Lung (tissue), 11 donors: ENCODE measurements at regions not wholly inside any gene's neighbourhood (a gene's known extent, or its start where the extent isn't known, plus 50 kb on each side); places are given as distances from the start of the nearest gene placed in this dataset.
"Not testable (repeated sequence)": the region's sequence is repeated elsewhere in the genome, so short reads cannot be mapped to it uniquely, and the experiment has no call there.

Experiments
- ATAC-seq: fragments of 200-7000 bp; cut with Tn5 transposase; one replicate; pipeline ENCODE4 v1.9.1; 2020; ENCODE audit warnings: moderate number of reproducible peaks; ENCODE audit not compliant: insufficient read depth, low FRiP score
- DNase-seq, 3 donors: peaks; one replicate each; pipeline ENCODE4 v3.0.0-alpha.2; 2013 to 2017
- H3K27ac ChIP-seq, 2 donors: one replicate each; pipeline ENCODE4 v1.5.1; 2013; ENCODE audit warnings: mild to moderate bottlenecking in 2 of 2, moderate library complexity in 2 of 2, control low read depth in 1 of 2, inconsistent platforms in 1 of 2, low read depth in 1 of 2, low read length in 1 of 2
- H3K27me3 ChIP-seq, 3 donors: one replicate each; pipeline ENCODE4 v1.5.1; 2013; ENCODE audit warnings: low read length in 2 of 3; ENCODE audit not compliant: control insufficient read depth in 3 of 3, insufficient read depth in 3 of 3
- H3K36me3 ChIP-seq, 4 donors: one replicate each; pipeline ENCODE4 v1.5.1; 2013; ENCODE audit warnings: low read length in 4 of 4, mild to moderate bottlenecking in 1 of 4, moderate library complexity in 1 of 4; ENCODE audit not compliant: control insufficient read depth in 4 of 4, insufficient read depth in 4 of 4
- H3K4me1 ChIP-seq, 5 donors: one replicate each; pipeline ENCODE4 v1.5.1; 2013; ENCODE audit warnings: low read length in 5 of 5, mild to moderate bottlenecking in 2 of 5, moderate library complexity in 1 of 5; ENCODE audit not compliant: control insufficient read depth in 5 of 5, insufficient read depth in 5 of 5
- H3K4me3 ChIP-seq: one replicate; pipeline ENCODE4 v1.5.1; 2013; ENCODE audit warnings: mild to moderate bottlenecking, control low read depth, moderate library complexity
- H3K9ac ChIP-seq, 2 donors: one replicate each; pipeline ENCODE4 v1.5.1; 2013; ENCODE audit warnings: low read length in 2 of 2, control low read depth in 1 of 2; ENCODE audit not compliant: insufficient read depth in 1 of 2
- H3K9me3 ChIP-seq, 4 donors: one replicate each; pipeline ENCODE4 v1.5.1; 2013; ENCODE audit warnings: low read length in 3 of 4, mild to moderate bottlenecking in 1 of 4, moderate library complexity in 1 of 4; ENCODE audit not compliant: control insufficient read depth in 4 of 4, insufficient read depth in 3 of 4
- CTCF ChIP-seq: IDR thresholded peaks from 2 replicates; pipeline ENCODE4 v1.5.1; 2012; ENCODE audit warnings: mild to moderate bottlenecking; ENCODE audit errors: control extremely low read depth, extremely low read depth
- WGBS, 2 donors: extraction: QIAGEN DNeasy Blood & Tissue Kit; methylation state at CpG; one replicate each; pipeline ENCODE4 v1.1.7; 2013; 5-methylcytosine and 5-hydroxymethylcytosine counted together
- donor health status: control.
- donor health status: control.
- donor health status: Bipolar disorder and iron deficiency.
- donor health status: healthy.
- donor health status: DM: yes; HTN: yes; CAD: no.

GRCh38 chr12:92412856-92413255 is 267.2 kb upstream of the BTG1 start:
- Histone ChIP-seq H3K9ac (no peak overlapping the region), H3K36me3 (no peaks in the 10 kb centered on the region), H3K27me3 (no peaks in the 10 kb centered on the region), H3K27ac (no peak overlapping the region), H3K9me3 (no peaks in the 10 kb centered on the region), H3K4me3 (no peak overlapping the region), H3K4me1 (peaks cover 0 to 9% (median 1%) of the 10 kb centered on the region in 5 donors)
- ATAC-seq (no peak), DNase-seq (no peak)
- TF ChIP-seq CTCF = no peak

- H3K4me1 ChIP-seq = peaks cover 0 to 8% (median 1%) of the 10 kb centered on the region in 5 donors
- H3K27me3 ChIP-seq = no peaks in the 10 kb centered on the region
- TF ChIP-seq CTCF = no peak
- no peak overlapping the region for H3K4me3 ChIP-seq
- 71 to 72% methylated on average over 2 of the region's 2 CpGs for WGBS, 2 donors
- no peak overlapping the region for H3K9ac ChIP-seq
- no peak for ATAC-seq
- no peaks in the 10 kb centered on the region for H3K36me3 ChIP-seq
- DNase-seq = no peak
- no peak overlapping the region for H3K27ac ChIP-seq
- no peaks in the 10 kb centered on the region for H3K9me3 ChIP-seq
Observed at GRCh38 chr12:92411687-92412086, 266.0 kb upstream of the BTG1 start.

GRCh38 chr12:92408072-92408900 is 262.6 kb upstream of the BTG1 start:
- DNase-seq (no peak), ATAC-seq (no peak)
- Histone ChIP-seq H3K4me3 (no peak overlapping the region), H3K36me3 (no peaks in the 10 kb centered on the region), H3K4me1 (peaks cover 0 to 6% (median 0%) of the 10 kb centered on the region in 5 donors), H3K27me3 (no peaks in the 10 kb centered on the region), H3K27ac (no peak overlapping the region), H3K9me3 (no peaks in the 10 kb centered on the region), H3K9ac (no peak overlapping the region)
- TF ChIP-seq CTCF = peak; percentile 11

GRCh38 chr12:92406404-92407070 is 260.9 kb upstream of the BTG1 start:
- DNase-seq, H3K9me3 ChIP-seq, H3K36me3 ChIP-seq, ATAC-seq, H3K27me3 ChIP-seq, H3K9ac ChIP-seq, H3K27ac ChIP-seq, H3K4me3 ChIP-seq, H3K4me1 ChIP-seq: not testable (repeated sequence)
- 96 to 97% methylated on average over 40 of the region's 40 CpGs for WGBS, 2 donors

GRCh38 chr12:92405801-92406251 is 260.2 kb upstream of the BTG1 start:
- not testable (repeated sequence) for H3K27ac ChIP-seq, H3K9me3 ChIP-seq, H3K4me1 ChIP-seq, H3K4me3 ChIP-seq, ATAC-seq, DNase-seq, H3K27me3 ChIP-seq, H3K9ac ChIP-seq, H3K36me3 ChIP-seq
- WGBS, 2 donors = 87 to 91% methylated on average over 16 of the region's 16 CpGs
